HG03097 (cell line): ENCODE measurements at regions not wholly inside any gene's neighbourhood (a gene's known extent, or its start where the extent isn't known, plus 50 kb on each side); places are given as distances from the start of the nearest gene placed in this dataset.
"Not testable (repeated sequence)": the region's sequence is repeated elsewhere in the genome, so short reads cannot be mapped to it uniquely, and the experiment has no call there.

Experiments
- ATAC-seq: cut with Tn5 transposase; IDR thresholded peaks from one replicate; pipeline ENCODE4 v1.9.1; 2021; ENCODE audit not compliant: unreplicated experiment, low FRiP score

GRCh38 chr1:172795741-172796140 is 136.8 kb downstream of the FASLG start:
- no peak for ATAC-seq

GRCh38 chr1:172799804-172800203 is 140.9 kb downstream of the FASLG start:
- ATAC-seq, result not testable (repeated sequence)

- ATAC-seq, result no peak
Observed at GRCh38 chr1:172801771-172802322, 142.9 kb downstream of the FASLG start.

GRCh38 chr1:172809750-172810149 is 150.8 kb downstream of the FASLG start:
- ATAC-seq, result no peak

- no peak for ATAC-seq
Observed at GRCh38 chr1:172810480-172811175, 151.7 kb downstream of the FASLG start.

GRCh38 chr1:172811694-172812093 is 152.8 kb downstream of the FASLG start:
- no peak for ATAC-seq

- ATAC-seq, result no peak
Observed at GRCh38 chr1:172812118-172812517, 153.2 kb downstream of the FASLG start.

- ATAC-seq, result no peak
Observed at GRCh38 chr1:172813330-172813729, 154.4 kb downstream of the FASLG start.

- ATAC-seq, result no peak
Observed at GRCh38 chr1:172814428-172814827, 155.5 kb downstream of the FASLG start.

- ATAC-seq, result no peak
Observed at GRCh38 chr1:172815740-172816139, 156.8 kb downstream of the FASLG start.

GRCh38 chr1:172818841-172819527 is 160.1 kb downstream of the FASLG start:
- ATAC-seq, result peak; percentile 92

- ATAC-seq, result no peak
Observed at GRCh38 chr1:172820475-172821158, 161.7 kb downstream of the FASLG start.

- ATAC-seq, result no peak
Observed at GRCh38 chr1:172821609-172822274, 162.8 kb downstream of the FASLG start.

- no peak for ATAC-seq
Observed at GRCh38 chr1:172822886-172823285, 164.0 kb downstream of the FASLG start.

GRCh38 chr1:172823534-172823933 is 164.6 kb downstream of the FASLG start:
- no peak for ATAC-seq

GRCh38 chr1:172824209-172824608 is 165.3 kb downstream of the FASLG start:
- no peak for ATAC-seq

- ATAC-seq, result peak; percentile 81
Observed at GRCh38 chr1:172826096-172826741, 167.3 kb downstream of the FASLG start.

GRCh38 chr1:172827301-172827700 is 168.4 kb downstream of the FASLG start:
- no peak for ATAC-seq

- ATAC-seq, result no peak
Observed at GRCh38 chr1:172827841-172828240, 168.9 kb downstream of the FASLG start.

- ATAC-seq, result no peak
Observed at GRCh38 chr1:172832006-172832725, 173.3 kb downstream of the FASLG start.
